HG02852 (cell line): ENCODE measurements at regions not wholly inside any gene's neighbourhood (a gene's known extent, or its start where the extent isn't known, plus 50 kb on each side); places are given as distances from the start of the nearest gene placed in this dataset.
A peak's percentile ranks its signal among the peaks of the same experiment; 100 is the strongest.
"Not testable (repeated sequence)": the region's sequence is repeated elsewhere in the genome, so short reads cannot be mapped to it uniquely, and the experiment has no call there.

ENCODE experiments used
- ATAC-seq: cut with Tn5 transposase; IDR thresholded peaks from one replicate; pipeline ENCODE4 v1.9.1; 2021; ENCODE audit warnings: mild to moderate bottlenecking, moderate library complexity; ENCODE audit not compliant: unreplicated experiment

GRCh38 chr6:68077661-68078060, 557.4 kb upstream of the ADGRB3 start:
- no peak for ATAC-seq

- no peak for ATAC-seq
Observed at GRCh38 chr6:68071740-68072139, 563.3 kb upstream of the ADGRB3 start.

DNA sequence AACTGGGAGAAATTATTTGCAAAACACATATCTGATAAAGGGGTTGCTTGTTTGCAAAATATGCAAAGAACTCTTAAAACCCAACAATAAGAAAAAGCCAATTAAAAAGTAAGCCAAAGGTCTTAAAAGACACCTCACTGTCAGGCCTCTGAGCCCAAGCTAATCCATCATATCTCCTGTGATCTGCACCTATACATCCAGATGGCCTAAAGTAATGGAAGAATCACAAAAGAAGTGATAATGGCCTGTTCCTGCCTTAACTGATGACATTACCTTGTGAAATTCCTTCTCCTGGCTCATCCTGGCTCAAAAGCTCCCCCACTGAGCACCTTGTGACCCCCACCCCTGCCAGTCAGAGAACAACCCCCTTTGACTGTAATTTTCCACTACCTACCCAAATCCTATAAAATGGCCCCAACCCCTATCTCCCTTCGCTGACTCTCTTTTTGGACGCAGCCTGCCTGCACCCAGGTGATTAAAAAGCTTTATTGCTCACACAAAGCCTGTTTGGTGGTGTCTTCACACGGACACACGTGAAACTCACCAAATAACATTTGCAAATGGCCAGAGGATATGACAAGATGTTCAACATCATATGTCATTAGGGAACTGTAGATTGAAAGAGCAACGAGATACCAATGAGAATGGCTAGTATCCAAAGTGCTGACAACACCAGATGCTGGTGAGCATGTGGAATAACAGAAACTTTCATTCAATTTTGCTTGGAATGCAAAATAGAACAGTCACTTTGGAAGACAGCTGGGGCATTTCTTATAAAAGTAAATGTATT, 565.0 kb upstream of the ADGRB3 start:
- no peak for ATAC-seq

GRCh38 chr6:68059899-68060298, 575.2 kb upstream of the ADGRB3 start:
- peak; percentile 88 for ATAC-seq

- peak; percentile 5 for ATAC-seq
Observed at GRCh38 chr6:68059261-68059660, 575.8 kb upstream of the ADGRB3 start.

DNA sequence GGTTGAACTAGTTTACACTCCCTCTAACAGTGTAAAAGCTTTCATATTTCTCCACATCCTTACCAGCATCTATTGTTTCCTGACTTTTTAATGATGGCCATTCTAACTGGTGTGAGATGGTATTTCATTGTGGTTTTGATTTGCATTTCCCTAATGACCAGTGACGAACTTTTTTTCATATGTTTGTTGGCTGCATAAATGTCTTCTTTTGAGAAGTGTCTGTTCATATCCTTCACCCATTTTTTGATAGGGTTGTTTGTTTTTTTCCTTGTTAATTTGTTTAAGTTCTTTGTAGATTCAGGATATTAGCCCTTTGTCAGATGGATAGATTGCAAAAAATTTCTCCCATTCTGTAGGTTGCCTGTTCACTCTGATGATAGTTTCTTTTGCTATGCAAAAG, 578.5 kb upstream of the ADGRB3 start:
- ATAC-seq = not testable (repeated sequence)

- no peak for ATAC-seq
Observed at GRCh38 chr6:68054756-68055155, 580.3 kb upstream of the ADGRB3 start.

- ATAC-seq = no peak
Observed at GRCh38 chr6:68053805-68054373, 581.2 kb upstream of the ADGRB3 start.

- no peak for ATAC-seq
Observed at GRCh38 chr6:68052234-68052633, 582.8 kb upstream of the ADGRB3 start.

- no peak for ATAC-seq
Observed at GRCh38 chr6:68049562-68049961, 585.5 kb upstream of the ADGRB3 start.

GRCh38 chr6:68046756-68047155, 588.3 kb upstream of the ADGRB3 start:
- no peak for ATAC-seq

DNA sequence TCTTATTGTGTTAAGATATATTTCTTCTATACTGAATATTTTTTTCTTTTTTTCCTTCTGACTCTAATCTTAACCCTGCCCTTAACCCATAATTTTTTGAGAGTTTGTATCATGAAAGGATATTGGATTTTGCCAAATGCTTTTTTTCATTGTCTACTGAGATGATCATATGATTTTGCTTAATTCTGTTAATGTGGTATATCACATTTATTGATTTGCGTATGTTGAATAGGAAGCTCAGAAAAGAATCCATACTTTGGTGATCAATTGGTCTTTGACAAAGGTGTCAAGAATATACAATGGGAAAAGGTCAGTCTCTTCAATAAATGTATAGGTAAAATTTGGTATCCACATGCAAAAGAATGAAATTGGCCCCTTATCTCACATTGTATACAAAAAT, 588.8 kb upstream of the ADGRB3 start:
- ATAC-seq = no peak

- no peak for ATAC-seq
Observed at GRCh38 chr6:68045193-68045592, 589.9 kb upstream of the ADGRB3 start.

DNA sequence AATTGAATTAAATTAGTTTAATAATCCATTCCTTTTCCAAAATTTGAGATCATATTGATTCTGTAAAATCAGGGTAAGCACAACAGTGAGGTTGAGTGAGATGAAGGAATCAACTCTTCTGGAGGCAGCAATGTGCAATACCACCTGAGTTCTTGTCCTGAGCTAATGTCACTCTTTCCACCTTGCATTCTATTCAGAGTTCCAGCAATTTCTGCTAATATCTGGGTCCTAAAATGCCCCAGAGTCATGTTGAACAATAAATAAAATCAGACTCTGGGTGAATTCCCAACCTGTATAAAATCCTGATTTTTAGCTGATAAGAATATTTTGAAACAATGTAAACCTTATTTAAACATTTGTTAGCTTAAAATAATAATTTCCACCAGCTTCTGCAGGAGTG, 590.8 kb upstream of the ADGRB3 start:
- ATAC-seq = no peak

- no peak for ATAC-seq
Observed at GRCh38 chr6:68043122-68043398, 592.0 kb upstream of the ADGRB3 start.

- no peak for ATAC-seq
Observed at GRCh38 chr6:68042339-68043121, 592.6 kb upstream of the ADGRB3 start.

GRCh38 chr6:68040780-68041179, 594.3 kb upstream of the ADGRB3 start:
- no peak for ATAC-seq

DNA sequence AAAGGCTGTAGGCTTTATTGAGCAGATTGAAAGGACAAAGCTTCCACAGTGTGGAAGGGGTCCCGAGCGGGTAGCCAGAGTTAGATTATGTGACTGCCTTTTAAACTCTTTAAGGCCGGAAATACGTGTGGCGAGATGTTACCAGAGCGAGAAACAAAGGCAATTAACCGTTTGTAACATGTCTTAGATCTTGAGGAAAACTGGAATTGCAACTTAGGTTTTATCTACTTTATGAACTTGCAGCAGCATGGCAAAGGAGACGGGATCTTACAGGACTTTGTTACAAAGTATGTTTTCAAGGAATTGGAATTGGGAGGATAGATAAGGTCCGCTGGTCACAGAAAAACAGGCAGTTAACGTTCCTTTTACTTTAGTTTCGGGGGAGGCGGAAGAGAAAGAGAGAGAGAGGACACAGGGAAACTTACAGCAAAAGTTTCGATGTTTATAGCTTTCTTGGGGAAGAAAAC, 594.7 kb upstream of the ADGRB3 start:
- ATAC-seq = no peak

DNA sequence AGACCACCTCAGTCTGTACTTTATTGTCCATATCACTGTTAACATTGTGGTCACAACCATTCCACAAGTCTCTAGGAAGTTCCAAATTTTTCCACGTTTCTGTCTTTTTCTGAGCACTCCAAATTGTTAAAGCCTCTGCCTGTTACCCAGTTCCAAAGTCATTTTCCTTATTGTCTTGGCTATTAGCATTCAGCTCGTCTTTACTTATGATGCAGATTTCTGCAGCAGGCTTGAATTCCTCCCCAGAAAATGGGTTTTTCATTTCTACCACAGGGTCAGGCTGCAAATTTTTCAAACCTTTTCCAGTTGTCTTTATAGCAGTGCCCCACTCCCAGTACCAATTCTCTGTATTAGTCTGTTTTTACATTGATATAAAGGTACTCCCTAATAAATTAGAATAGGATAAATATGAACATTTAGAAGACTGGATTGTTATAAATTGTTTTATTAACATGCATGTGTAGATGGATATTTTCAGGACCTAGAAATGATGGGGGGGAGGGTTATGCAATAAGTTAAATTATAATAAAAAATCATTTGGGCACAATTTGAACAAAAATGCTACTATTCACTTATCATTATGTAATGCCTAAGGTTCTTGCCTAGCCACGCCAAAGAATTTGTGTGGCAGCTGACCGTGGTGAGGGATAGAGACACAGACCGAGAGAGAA, 595.3 kb upstream of the ADGRB3 start:
- ATAC-seq = no peak

DNA sequence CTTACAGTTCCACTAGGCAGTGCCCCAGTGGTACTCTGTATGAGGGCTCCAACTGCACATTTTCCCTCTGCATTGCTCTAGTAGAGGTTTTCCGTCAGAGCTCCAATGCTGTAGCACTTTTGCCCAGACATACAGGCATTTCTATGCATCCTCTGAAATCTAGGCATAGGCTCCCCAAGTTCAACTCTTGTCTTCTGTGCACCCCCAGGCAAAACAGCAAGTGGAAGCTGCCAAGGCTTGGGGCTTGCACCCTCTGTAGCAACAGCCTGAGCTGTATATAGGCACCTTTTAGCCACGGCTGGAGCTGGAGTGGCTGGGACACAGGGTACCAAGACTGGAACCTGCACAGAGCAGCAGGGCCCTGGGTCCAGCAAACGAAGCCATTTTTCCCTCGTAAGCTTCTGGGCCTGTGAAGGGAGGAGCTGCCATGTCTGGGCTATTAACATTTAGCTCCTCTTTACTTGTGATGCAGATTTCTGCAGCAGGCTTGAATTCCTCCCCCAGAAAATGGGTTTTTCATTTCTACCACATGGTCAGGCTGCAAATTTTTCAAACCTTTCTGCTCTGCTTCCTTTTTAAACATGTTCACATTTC, 596.2 kb upstream of the ADGRB3 start:
- ATAC-seq = no peak

DNA sequence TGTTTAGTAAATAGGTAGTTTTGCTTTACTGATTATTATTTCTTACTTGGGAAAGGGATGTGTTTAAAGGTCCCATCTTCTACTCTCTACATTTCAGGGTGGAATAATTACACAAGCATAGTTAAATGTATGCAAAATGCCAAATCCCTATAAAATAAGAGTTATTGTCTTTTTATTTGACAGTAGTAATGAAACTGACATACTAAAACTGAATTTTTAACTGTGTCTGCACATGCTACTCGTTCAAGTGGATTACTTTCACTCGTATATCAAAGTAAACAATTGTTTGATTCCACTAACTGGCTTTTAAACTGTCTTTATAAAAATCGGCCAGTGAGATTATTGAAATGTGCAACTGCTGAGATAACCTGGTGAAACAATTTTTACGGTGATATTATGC, 602.9 kb upstream of the ADGRB3 start:
- no peak for ATAC-seq
